ENCODE measurements at regions not wholly inside any gene's neighbourhood (a gene's known extent, or its start where the extent isn't known, plus 50 kb on each side); places are given as distances from the start of the nearest gene placed in this dataset.
"Not testable (repeated sequence)": the region's sequence is repeated elsewhere in the genome, so short reads cannot be mapped to it uniquely, and the experiment has no call there.

DNA sequence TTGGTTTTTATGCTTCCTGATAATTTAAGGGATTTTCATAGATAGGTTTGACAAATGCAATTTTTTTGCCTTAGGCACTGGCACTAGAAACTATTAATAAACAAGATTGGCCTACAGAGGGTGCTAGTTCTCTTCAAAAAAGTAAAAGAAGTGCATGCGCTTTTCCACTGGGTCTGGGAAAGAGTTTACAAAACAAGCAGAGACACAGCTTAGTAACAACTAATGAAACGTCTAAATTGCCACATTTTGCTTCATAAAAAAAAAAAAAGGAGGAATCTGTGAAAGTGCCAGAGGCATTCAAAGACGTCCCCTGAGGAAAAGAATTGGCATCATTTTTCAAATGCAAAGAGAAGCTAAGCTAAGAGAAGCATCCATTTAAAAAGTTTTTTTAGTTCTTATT is 58.3 kb upstream of the EEA1 start:
- no peak for DNase-seq (ENCODE audit: low read depth in 2 of 2)

DNA sequence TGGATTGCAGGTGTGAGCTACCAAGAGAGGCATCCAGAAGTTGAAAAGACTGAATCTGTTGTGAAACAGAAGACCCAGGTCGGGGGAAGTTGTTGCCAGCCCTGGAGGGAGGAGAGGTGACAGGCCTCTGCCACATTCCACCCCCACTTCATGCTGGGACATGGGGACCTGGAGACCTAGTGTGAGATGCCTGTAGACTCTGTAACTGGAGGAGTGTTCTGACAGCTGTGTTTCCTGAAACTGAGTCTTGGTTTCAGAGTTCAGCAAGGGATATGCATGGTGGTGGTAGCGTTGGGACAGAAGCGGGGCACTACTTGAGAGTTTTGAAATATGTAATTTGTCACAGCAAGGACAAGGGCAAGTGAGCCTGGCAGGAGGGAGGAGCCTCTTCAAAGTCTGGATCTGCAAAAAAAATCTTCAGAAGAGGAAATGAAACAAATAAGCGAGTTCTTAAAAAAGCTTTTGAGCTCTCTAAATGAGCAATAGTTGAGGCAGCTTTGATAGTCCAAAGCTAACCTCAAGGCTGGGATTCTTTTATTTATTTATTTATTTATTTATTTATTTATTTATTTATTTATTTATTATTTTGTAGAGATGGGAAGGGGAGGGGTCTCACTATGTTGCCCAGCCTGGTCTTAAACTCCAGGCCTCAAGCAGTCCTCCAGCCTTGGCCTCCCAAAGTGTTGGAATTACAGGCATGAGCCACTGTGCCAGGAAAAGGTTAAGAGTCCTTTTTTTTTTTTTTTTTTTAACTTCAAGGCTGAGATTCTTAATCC is 58.9 kb upstream of the EEA1 start:
- DNase-seq (ENCODE audit: low read depth in 2 of 2) = no peak

DNA sequence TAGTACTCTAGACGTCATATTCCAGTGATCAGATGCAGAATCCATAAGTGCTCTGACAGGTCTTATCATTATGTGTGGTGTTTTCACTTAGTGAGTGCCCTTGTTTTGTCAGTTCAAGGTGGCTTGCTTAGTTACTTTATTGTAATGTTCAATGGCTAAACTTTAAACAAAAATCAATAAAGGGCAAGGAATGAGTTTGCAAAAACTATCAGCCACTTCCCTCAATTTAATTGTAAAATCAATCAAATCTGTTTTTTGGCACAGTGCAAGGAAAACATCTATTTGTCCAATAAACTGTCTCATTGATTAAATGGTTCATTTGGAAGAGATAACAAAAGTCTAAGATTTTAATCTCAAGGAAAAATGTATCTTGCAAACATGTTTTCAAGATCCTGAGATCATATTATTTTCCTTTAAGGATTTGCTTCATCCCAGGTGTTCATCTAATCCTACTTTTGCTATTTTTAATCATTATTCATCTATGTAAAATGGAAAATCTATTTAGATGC is 59.6 kb upstream of the EEA1 start:
- no peak for DNase-seq (ENCODE audit: low read depth in 2 of 2)

DNA sequence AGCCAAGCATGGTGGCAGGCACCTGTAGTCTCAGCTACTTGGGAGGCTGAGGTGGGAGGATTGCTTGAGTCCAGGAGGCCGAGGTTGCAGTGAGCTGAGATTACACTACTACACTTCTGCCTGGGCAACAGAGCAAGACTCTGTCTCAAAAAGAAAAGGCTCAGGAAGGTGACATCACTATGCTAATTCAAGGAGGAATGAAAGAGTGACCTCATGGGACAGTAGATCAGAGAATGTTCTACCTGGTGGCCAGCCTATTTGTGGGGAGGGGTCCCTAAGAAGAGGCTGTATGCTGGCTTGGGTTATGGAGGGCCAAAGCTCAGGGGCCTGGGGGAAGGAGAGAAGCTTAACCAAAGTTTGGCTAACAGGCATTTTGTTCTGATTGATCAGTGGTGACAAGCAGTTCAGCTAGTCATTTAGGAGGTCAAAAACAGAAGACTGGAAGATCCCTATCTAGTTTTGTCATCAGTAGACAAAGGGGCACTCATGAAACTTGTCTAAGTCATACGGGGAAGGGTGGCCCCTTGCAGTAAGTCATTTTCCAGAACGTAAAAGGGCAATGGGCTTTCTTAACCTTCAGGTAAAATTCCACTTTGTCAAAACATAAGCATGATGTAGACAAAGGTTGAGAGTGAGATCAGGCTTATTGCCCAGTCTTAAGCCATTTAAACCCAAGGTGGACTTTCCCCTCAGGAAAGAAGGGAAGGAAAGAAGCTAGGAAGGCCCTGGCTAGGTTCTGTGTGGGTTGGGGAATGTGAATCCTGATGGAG is 60.8 kb upstream of the EEA1 start:
- DNase-seq (ENCODE audit: low read depth in 2 of 2) = no peak

DNA sequence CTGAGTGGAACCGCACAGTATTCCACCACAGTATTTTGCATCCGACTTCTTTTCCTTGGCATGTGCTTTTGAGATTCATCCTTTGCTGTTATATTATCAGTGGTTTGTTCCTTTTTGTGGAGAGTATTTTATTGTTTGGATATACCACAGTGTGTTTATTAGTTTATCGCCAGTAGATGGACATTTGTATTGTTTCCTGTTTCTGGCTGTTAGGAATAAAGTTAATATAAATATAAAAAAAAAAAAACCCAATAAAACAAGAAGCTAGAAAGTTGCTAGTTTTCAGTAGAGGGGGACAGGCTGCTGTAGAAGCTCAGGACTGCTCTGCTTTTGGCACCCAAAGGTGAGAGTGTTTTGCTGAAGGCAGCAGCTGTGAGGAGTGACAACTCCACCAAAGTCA is 62.0 kb upstream of the EEA1 start:
- no peak for DNase-seq (ENCODE audit: low read depth in 2 of 2)

DNA sequence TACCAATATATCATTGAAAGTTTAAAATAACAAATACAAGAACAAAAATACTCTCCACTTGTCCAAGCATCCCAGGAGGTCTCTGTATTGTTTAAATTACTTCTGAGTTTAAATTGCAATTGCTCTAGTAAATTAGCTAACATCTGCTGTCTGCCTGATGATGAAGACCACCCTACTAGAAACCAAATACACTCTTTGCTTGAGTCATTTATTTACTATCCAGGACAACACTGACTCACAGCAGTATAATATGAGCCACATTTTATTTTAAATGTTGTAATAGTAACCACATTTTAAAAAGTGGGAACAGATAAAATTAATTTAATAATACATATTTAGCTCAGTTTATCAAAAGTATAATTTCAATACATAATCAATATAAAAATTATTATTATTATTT is 62.9 kb upstream of the EEA1 start:
- DNase-seq (ENCODE audit: low read depth in 2 of 2) = no peak

DNA sequence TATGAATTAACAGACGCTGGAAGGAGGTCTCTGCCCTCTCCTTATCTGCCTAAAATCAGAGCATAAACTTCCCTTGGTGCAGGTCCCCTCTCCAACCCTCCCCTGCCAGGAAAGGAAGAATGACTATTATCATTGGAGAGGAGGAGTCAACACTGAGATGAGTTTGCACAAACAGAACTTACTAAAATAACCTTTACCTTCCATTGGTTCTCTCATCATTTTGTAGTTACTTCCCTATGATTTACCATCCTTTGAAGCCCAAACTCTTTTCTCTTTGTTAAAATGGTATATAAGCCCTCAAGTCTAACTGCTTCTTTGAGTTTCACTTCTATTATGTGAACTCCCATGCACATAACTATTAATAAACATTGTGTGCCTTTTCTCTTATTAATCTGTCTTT is 64.2 kb upstream of the EEA1 start:
- no peak for DNase-seq (ENCODE audit: low read depth in 2 of 2)

DNA sequence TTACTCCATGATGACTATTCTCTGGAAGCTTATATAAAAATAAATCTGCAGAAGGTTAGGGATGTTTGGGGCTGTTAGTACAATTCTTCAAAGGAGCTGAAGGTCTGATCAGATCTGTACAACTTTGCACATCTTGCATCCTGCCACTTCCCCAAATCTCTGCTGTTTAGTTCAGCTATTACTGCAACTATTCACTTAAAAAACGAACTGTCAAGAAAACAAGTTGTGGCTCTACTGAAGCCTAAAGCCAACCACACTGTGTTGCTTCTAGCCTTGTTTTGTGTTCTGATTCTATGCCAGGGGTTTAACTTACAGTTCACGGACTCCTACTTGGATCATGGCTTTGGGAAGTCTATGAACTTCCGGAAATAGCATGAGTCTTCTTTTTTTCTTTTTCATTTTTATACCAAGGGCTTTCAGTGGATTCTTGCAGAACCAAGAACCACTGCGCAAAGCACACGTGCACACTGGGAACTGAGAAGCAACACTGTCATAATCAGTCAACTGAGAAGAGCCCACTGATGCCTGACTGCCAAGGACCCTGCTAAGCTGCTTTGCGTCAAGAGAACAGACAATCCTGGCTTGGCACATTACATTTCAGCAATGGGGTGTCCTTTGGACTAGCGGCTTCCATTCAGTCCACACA is 66.3 kb upstream of the EEA1 start:
- no peak for DNase-seq (ENCODE audit: low read depth in 2 of 2)

DNA sequence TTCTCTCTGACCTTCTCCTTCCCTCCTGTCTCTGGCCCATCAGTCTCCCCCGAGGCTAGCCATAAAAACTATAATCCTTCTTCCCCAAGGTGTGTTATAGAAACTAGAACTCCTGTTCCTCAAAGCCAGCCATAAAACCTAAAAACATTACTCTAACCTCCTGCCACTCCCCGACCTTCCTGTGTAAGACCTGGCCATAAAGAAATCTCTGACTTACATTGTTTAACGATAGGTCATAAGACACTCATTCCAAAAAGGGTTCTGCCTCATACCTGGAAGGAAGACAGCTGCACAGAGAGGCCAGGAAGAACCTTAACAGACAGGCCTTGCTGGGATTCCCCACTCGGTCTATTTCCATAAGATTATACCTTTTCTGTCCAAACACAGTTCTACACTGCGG is 70.9 kb upstream of the EEA1 start:
- DNase-seq (ENCODE audit: low read depth in 2 of 2) = no peak

DNA sequence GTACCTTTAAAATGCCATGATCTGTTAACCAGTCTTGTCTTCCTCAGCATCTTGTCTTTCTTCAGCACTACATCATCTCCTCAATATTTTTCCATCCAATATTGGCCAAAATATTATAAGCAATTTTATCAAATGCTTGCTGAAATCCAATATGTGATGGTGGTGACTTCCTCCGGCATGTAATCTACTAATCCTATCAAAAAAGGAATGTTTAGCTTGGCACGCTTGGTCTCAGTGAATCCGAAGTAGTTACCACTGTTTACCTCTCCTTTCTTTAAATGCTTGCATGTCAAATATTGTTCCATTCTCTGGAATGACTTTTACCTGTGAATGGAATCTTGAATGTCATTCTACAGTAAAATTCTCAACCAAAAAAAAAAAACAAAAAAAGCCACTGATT is 72.3 kb upstream of the EEA1 start:
- DNase-seq (ENCODE audit: low read depth in 2 of 2) = no peak

DNA sequence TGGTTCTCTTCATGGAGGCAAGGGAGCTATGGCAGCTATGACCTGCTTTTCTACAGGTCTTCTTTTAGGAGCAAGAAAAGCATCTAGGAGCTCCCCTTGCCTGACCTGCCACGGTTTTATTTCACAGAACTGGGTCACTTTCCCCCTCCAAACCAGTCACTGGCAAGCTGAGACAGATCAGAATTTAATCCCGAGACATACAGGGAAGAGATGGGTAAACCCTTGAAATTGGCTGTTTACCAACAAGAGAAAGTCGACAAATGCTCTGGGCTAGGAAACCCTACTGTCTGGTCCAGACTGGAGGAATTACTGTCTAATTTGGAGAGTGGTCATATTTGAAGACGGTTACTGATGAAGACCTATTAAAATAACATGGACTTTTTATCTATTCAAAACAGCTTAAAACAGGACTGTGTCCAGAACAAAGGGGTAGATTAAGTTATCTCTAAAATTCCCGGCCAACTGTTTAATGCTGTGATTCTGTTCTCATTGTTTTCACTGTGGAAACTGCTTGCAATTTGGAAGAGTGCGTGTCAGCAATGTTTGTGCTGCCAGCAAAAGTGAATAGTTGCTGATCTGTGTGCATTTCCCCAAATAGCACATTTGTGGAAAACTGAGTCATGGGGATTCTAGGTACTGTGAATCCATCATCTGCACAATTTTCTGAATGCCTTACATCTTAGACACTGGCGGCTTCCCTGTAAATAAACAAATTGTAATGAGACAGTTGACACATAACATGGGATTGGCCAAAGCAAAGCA is 73.4 kb upstream of the EEA1 start:
- no peak for DNase-seq (ENCODE audit: low read depth in 2 of 2)

DNA sequence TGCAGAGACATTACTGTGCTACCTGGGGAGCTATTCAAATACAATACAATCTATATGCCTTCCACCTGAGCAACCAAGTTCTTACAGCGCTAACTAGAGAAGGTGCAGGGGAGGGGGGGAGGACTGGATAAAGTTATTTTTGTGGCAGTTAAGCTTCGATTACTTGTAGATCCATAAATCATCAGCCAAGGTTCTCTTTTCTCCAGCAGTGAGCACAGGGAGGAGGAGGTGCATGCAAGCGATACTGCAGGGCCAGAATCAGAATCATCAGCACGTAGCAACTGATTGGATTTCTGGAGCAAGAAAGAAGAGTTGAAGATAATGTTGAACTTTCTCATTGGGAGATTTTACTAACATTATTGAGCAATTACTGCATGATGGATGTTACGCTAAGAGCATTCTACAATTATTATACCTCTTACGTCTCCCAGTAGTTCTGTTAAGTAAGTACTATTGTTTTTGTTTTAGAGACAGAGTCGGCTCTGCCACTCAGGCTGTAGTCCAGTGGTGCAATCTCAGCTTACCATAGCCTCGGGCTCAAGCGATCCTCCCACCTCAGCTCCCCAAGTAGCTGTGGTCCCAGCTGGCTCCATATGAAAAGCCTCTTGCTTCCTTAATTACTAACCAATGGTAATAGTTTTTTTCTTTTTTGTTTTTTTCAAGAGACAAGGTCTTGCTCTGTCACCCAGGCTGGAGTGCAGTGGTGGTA is 74.6 kb upstream of the EEA1 start:
- DNase-seq (ENCODE audit: low read depth in 2 of 2) = no peak

DNA sequence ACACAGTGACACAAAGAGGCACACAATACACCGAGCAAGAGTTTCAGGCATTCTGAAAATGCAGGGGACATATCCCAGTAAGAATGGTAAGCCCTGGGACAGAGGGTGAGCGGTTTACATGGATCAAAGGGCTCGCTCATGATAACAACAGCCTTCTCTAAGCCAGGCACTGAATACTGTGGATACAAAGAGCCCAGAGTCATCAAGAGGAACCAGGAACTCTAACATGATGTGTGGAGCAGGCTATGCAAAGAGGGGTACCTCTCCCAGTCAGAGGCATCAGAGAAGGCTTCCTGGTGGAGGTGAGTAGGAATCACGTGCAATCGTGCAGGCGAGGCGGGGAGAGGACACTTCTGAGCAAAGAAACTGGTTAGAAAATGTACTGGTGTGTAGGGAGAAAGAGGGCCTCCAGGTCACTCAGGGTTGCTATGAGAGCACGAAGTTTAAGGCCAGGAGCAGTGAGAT is 76.9 kb upstream of the EEA1 start:
- no peak for DNase-seq (ENCODE audit: low read depth in 2 of 2)

DNA sequence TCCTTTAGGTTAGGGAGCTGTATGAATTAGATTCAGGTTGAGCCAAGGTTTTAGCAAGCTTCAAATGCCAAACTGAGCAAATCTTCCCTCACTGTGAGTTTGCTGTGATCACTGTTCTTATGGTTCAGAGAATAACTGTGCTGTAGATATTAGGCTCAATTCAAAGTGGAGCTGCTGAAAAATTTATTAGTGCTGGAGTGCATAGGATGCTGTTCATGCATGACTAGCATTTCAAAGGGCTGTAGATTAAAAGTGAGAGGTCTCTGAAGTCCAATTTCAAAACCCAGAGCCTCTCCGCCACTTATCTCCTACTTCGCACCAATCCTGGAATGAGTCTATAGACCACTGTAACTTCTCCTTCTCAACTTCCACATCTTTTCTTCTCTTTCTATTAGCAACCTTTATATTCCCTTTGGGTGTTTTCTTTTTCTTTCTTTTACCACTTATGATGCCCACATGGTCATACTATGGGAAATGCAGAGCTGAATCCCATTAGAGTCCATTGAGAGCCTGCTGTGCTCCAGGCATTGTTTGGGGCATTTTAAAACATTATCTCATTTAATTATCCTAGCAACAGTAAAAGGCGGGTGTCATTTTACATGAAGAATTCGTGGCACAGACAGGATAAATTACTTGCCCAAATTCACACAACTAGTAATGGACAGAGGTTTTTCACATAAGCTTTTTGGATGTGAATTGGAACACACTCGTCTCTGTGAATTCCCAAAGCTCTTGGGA is 77.5 kb upstream of the EEA1 start:
- no peak for DNase-seq (ENCODE audit: low read depth in 2 of 2)

DNA sequence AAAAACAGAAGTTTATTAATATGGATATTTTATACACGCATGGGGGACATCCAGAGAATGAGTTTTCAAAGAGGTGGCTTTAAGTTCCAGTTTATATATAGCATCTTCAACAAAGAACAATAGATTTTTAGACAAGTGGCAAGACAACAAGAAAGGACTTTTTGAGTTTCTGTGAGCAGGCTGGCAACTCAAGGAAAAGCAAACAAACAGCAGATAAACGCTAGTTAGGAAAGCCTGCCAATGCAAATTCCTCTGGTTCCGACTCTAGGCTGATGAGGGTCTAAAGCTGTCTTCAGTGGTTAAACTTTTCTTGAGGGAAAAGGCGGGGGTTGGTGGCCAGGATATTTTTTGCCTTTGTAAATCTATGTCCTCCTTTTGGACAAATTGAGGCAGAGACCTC is 78.4 kb upstream of the EEA1 start:
- DNase-seq (ENCODE audit: low read depth in 2 of 2) = no peak

DNA sequence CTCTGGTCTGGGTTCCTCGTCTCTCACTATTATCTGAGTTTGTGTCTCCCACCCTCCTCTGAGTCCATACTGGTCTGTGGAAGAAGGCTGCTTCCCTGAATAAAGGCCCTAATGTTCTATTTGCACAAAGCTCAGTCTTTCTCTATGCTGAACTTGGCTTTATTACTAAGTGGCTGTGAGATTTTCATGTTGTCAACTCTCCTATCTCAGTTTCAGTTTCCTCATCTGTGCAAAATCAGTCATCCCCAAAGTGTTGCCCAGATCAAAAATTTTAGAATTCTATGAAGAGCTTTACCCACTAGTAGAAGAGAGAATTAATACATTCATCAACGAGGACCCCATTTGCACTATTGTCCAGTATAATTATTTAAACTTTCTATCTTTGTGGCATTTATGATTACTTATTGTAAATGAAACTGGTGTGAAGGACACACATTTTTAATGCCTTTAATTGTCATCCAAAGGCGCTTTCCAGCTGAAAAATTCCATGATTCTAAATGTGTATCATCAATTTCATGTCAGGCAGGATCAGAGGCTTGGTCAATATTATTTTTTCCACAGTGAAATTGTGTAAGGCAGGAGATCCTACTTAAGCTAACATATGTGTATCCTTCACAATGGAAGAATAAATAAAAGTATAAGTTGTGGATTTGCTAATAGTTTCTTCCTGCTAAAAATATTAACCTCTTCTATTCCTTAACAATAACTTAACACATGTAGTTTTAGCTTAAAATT is 79.1 kb upstream of the EEA1 start:
- no peak for DNase-seq (ENCODE audit: low read depth in 2 of 2)

DNA sequence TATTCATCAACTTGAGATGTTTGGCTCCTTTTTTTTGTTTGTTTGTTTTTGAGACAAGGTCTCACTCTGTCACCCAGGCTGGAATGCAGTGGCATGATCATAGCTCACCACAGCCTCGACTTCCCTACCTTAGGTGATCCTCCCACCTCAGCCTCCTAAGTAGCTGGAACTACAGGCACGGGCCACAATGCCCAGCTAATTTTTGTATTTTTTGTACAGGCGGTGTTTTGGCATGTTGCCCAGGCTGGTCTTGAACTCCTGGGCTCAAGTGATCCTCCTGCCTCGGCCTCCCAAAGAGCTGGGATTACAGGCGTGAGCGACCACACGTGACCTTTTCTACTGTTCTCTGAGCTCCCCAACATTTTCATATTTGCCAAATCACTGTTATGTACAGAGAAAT is 79.8 kb upstream of the EEA1 start:
- DNase-seq (ENCODE audit: low read depth in 2 of 2) = not testable (repeated sequence)

DNA sequence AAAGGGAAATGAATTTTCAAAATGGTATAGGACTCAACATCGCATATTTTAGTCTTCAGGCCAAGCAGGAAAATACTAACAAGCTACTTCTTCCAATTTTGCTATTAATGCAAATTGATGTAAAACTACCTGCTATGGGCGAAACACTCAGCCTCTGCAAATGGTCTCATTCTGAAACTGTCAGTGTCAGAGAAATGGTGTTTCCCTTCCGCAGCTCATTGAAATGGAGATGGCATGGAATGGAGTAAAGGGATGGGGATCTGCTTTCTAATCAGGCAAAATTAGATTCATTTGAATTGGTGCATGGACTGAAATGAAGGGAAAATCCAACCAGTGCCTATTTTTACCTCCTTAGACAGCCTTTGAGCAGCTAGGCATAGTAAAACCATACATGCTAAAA is 80.4 kb upstream of the EEA1 start:
- DNase-seq (ENCODE audit: low read depth in 2 of 2) = no peak

DNA sequence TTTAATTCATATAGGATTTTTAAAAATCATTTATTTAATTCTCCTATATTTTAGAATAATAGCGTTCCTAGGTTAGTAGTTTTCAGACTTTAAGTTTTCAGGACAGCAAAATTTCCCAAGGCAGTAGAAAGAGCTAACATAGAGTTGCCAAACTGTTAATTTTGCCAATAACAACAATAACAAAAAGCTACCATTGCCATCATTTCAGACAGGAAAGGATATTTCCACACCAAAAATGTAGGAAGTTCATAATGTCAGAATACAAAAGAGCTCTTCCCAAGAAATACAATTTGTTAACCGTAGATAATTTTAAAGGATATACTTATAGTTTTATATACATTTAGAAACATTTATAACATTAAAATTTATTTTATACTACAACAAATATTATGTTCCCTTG is 81.4 kb upstream of the EEA1 start:
- DNase-seq (ENCODE audit: low read depth in 2 of 2) = no peak

DNA sequence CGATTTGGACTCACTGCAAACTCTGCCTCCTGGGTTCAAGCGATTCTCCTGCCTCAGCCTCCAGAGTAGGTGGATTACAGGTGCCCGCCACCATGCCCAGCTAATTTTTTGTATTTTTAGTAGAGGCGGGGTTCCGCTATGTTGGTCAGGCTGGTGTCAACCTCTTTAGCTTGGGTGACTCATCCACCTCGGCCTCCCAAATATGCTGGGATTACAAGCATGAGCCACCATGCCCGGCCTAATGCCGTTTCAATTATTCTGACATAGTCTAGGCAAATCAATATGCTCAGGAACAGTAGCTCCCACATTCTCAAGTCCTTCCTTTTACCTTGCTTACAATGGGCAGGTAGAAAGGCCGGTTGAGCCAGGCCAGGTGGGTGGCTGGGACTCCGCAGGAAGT is 82.0 kb upstream of the EEA1 start:
- DNase-seq (ENCODE audit: low read depth in 2 of 2) = no peak

Measured in stimulated activated CD8-positive, alpha-beta memory T cell treated with anti-CD3 and anti-CD28 coated beads, Interleukin-7, amount 100 ng/mL, for 4 hours (primary cell).